ENCODE measurements at regions not wholly inside any gene's neighbourhood (a gene's known extent, or its start where the extent isn't known, plus 50 kb on each side); places are given as distances from the start of the nearest gene placed in this dataset.

- 16% methylated on average over 5 of the region's 5 CpGs for WGBS (ENCODE audit: low lambda C conversion rate)
- FAIRE-seq (no peak), ATAC-seq (peak; percentile 74), DNase-seq (ENCODE audit: low spot score) (peak; percentile 89)
- CTCF ChIA-PET (ENCODE audit: low intra/inter-chr PET ratio, low total read pairs): no interaction called here
- Histone ChIP-seq H2AFZ (ENCODE audit: low read length) (no peak overlapping the region), H3K4me1 (ENCODE audit: insufficient read depth, low read length) (peaks cover 72% of the 10 kb centered on the region), H4K20me1 (ENCODE audit: insufficient read depth, low read length) (no peaks in the 10 kb centered on the region), H3K9ac (ENCODE audit: insufficient read depth, low read depth, low read length) (0 out of 2 replicates have a peak overlapping the region, but pooled peaks have one; percentile 13), H3K4me3 (replicated peaks in 1 of 3; ENCODE audit: insufficient read depth in 1 of 3, low read depth in 2 of 3, low read length in 3 of 3) (no peak overlapping the region), H3K36me3 (replicated peaks in 1 of 2; ENCODE audit: control insufficient read depth in 1 of 2, insufficient read depth in 2 of 2, low read length in 2 of 2) (no peaks in the 10 kb centered on the region), H3K27me3 (ENCODE audit: control insufficient read depth in 1 of 2, insufficient read depth in 2 of 2, low read length in 2 of 2) (no peaks in the 10 kb centered on the region), H3K27ac (ENCODE audit: extremely low read length, insufficient read depth, low read length) (peak overlapping the region; percentile 37), H3K9me3 (ENCODE audit: low read length) (no peaks in the 10 kb centered on the region), H3K4me2 (ENCODE audit: low read depth, low read length) (peak overlapping the region; percentile 1; the same call in 1 of the 2 replicates), H3K79me2 (ENCODE audit: insufficient read depth, low read length) (no peaks in the 10 kb centered on the region)
- intact Hi-C loops (cut with micrococcal nuclease; ENCODE audit: unreplicated experiment): loop anchor here (1.0 to 5.0 kb wide), 2 partner anchors 47 to 150 kb away; partner anchors contain the start of gene ZNF608
- in situ Hi-C loops (cut with HindIII; ENCODE audit: extremely low pct_ligation_motif_present, low pct_unique_long_range_greater_than_20kb): no loop called here
- POLR2A ChIA-PET: interaction anchor here (0.9 to 1.8 kb wide), 7 partner anchors 11 to 152 kb away, joined by 3 to 11 read pairs (median 4); no protein-coding TSS in a partner anchor
- BruUV-seq (replicated peaks): no TSS peak
- TF ChIP-seq MATR3 (CRISPR knock-in tag; IDR thresholded peaks at IDR 0.05) (no peak), FUBP1 (CRISPR knock-in tag; IDR thresholded peaks at IDR 0.05; ENCODE audit: borderline replicate concordance) (no peak), TEF (CRISPR knock-in tag; IDR thresholded peaks at IDR 0.05) (no peak), PATZ1 (CRISPR knock-in tag; IDR thresholded peaks at IDR 0.05) (no peak), ZMYM2 (CRISPR knock-in tag; IDR thresholded peaks at IDR 0.05) (no peak), ASH2L (IDR thresholded peaks at IDR 0.05; ENCODE audit: insufficient read length, low read depth, low read length) (no peak), ATF7-NPFF (CRISPR knock-in tag; IDR thresholded peaks at IDR 0.05; ENCODE audit: low read depth) (no peak), TEAD3 (CRISPR knock-in tag; optimal IDR thresholded peaks at IDR 0.05; ENCODE audit: borderline replicate concordance) (peak; percentile 67), ZSCAN31 (CRISPR knock-in tag; IDR thresholded peaks at IDR 0.05; ENCODE audit: low read depth) (no peak), GABPB1 (CRISPR knock-in tag; IDR thresholded peaks at IDR 0.05) (no peak), CENPT (CRISPR knock-in tag; IDR thresholded peaks at IDR 0.05; ENCODE audit: low read depth) (no peak), ZNF367 (CRISPR knock-in tag; IDR thresholded peaks at IDR 0.05; ENCODE audit: borderline replicate concordance) (no peak), FOXO4 (CRISPR knock-in tag; conservative IDR thresholded peaks at IDR 0.05) (no peak), ZNF333 (CRISPR knock-in tag; IDR thresholded peaks at IDR 0.05; ENCODE audit: borderline replicate concordance) (no peak), ZNF30 (CRISPR knock-in tag; IDR thresholded peaks at IDR 0.05) (no peak), ZNF550 (CRISPR knock-in tag; IDR thresholded peaks at IDR 0.05; ENCODE audit: borderline replicate concordance) (no peak), MEF2D (CRISPR knock-in tag; IDR thresholded peaks at IDR 0.05) (no peak), CENPX (CRISPR knock-in tag; IDR thresholded peaks at IDR 0.05) (no peak)
Observed at GRCh38 chr5:124596595-124597421, 149.6 kb downstream of the ZNF608 start.
